HepG2 (cell line): ENCODE measurements at regions not wholly inside any gene's neighbourhood (a gene's known extent, or its start where the extent isn't known, plus 50 kb on each side); places are given as distances from the start of the nearest gene placed in this dataset.

Experiments
- EHMT2 ChIP-seq: fragments of 200-600 bp; sonication (generic); IDR thresholded peaks from 2 replicates; pipeline ENCODE4 v1.7.0; 2017; ENCODE audit warnings: antibody characterized with exemption, low read depth, low read length, borderline replicate concordance
- FOXP1 ChIP-seq, 2 experiments: fragments of 450-650 bp in 1 of 2; IDR thresholded peaks; 2 replicates each; pipeline ENCODE4 v1.6.1; 2017 to 2018; ENCODE audit warnings: antibody characterized with exemption in 1 of 2
- GATAD2A ChIP-seq: IDR thresholded peaks from 2 replicates; pipeline ENCODE4 v1.6.1; 2016
- HOXA7 ChIP-seq: sonication (generic); formaldehyde crosslinking; IDR thresholded peaks from 2 replicates; pipeline ENCODE4 v1.8.1; 2022; ENCODE audit warnings: mild to moderate bottlenecking, missing genetic modification reagents, moderate library complexity
- NR2F6 ChIP-seq, 2 experiments: IDR thresholded peaks; 2 replicates each; pipeline ENCODE4 v1.6.1; 2016; ENCODE audit warnings: antibody characterized with exemption in 1 of 2, mild to moderate bottlenecking in 1 of 2
- RBM22 ChIP-seq: fragments of 200-400 bp; formaldehyde crosslinking; optimal IDR thresholded peaks from 2 replicates; pipeline ENCODE3; 2017; ENCODE audit warnings: mild to moderate bottlenecking, low read length, moderate library complexity
- SAP130 ChIP-seq: IDR thresholded peaks from 2 replicates; pipeline ENCODE4 v1.6.1; 2016; ENCODE audit warnings: low read depth
- SRSF4 ChIP-seq: fragments of 200-400 bp; formaldehyde crosslinking; IDR thresholded peaks from one replicate; pipeline ENCODE4 v1.6.1; 2018; ENCODE audit warnings: mild to moderate bottlenecking, low read depth, low read length, moderate library complexity; ENCODE audit not compliant: poor library complexity, severe bottlenecking
- ZNF224 ChIP-seq: sonication (generic); formaldehyde crosslinking; IDR thresholded peaks from 2 replicates; pipeline ENCODE4 v1.5.0; 2020; ENCODE audit warnings: mild to moderate bottlenecking, missing genetic modification reagents
- ZNF235 ChIP-seq: sonication (generic); formaldehyde crosslinking; IDR thresholded peaks from 2 replicates; pipeline ENCODE4 v1.8.1; 2023; ENCODE audit warnings: mild to moderate bottlenecking, missing genetic modification reagents, borderline replicate concordance
- ZNF251 ChIP-seq: sonication (generic); formaldehyde crosslinking; IDR thresholded peaks from 2 replicates; pipeline ENCODE4 v1.9.0; 2021; ENCODE audit warnings: mild to moderate bottlenecking, missing genetic modification reagents
- ZNF256 ChIP-seq: sonication (generic); formaldehyde crosslinking; conservative IDR thresholded peaks from 2 replicates; pipeline ENCODE4 v1.4.0; 2020; ENCODE audit warnings: missing genetic modification reagents
- ZNF556 ChIP-seq: sonication (generic); formaldehyde crosslinking; IDR thresholded peaks from 2 replicates; pipeline ENCODE4 v1.4.0; 2020; ENCODE audit warnings: mild to moderate bottlenecking, missing genetic modification reagents, borderline replicate concordance
- TF ChIP-seq, protein P1 (sequence below): sonication (generic); formaldehyde crosslinking; conservative IDR thresholded peaks from 2 replicates; pipeline ENCODE4 v1.4.0; 2020; ENCODE audit warnings: mild to moderate bottlenecking, missing genetic modification reagents, moderate library complexity
- TF ChIP-seq, protein P2 (sequence below): sonication (generic); formaldehyde crosslinking; IDR thresholded peaks from 2 replicates; pipeline ENCODE4 v1.4.0; 2020; ENCODE audit warnings: mild to moderate bottlenecking, missing genetic modification reagents, borderline replicate concordance
- TF ChIP-seq, protein P3 (sequence below): IDR thresholded peaks from 2 replicates; pipeline ENCODE4 v1.6.1; 2018; ENCODE audit warnings: missing genetic modification reagents, mild to moderate bottlenecking, missing compliant biosample characterization
- TF ChIP-seq, protein P4 (sequence below): sonication (generic); formaldehyde crosslinking; IDR thresholded peaks from 2 replicates; pipeline ENCODE4 v1.8.0; 2022; ENCODE audit warnings: missing genetic modification reagents, mild to moderate bottlenecking, borderline replicate concordance

DNA sequence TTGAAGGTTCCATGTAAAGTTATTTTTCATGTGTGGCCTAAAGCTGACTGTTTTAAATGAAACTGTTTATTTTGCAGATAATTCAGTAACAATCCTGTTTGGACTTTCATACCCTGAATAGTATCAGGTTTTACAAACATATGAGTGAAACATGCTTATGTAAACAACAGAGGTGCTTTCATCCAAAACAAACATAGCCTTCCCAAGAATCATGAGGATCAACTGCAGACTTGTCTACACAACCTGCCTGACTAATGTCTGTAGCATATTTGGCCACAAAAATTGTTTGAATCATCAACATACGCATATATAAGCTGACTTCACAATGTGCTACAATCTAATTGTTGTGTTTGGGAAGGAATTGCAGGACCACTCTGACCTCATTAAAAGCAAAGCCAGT lies 190.4 kb downstream of the DIPK2A start (continued):
- TF ChIP-seq, protein P1, sequence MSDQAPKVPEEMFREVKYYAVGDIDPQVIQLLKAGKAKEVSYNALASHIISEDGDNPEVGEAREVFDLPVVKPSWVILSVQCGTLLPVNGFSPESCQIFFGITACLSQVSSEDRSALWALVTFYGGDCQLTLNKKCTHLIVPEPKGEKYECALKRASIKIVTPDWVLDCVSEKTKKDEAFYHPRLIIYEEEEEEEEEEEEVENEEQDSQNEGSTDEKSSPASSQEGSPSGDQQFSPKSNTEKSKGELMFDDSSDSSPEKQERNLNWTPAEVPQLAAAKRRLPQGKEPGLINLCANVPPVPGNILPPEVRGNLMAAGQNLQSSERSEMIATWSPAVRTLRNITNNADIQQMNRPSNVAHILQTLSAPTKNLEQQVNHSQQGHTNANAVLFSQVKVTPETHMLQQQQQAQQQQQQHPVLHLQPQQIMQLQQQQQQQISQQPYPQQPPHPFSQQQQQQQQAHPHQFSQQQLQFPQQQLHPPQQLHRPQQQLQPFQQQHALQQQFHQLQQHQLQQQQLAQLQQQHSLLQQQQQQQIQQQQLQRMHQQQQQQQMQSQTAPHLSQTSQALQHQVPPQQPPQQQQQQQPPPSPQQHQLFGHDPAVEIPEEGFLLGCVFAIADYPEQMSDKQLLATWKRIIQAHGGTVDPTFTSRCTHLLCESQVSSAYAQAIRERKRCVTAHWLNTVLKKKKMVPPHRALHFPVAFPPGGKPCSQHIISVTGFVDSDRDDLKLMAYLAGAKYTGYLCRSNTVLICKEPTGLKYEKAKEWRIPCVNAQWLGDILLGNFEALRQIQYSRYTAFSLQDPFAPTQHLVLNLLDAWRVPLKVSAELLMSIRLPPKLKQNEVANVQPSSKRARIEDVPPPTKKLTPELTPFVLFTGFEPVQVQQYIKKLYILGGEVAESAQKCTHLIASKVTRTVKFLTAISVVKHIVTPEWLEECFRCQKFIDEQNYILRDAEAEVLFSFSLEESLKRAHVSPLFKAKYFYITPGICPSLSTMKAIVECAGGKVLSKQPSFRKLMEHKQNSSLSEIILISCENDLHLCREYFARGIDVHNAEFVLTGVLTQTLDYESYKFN (CRISPR knock-in tag) = peak; percentile 85
- TF ChIP-seq ZNF235 (no peak), NR2F6 (IDR thresholded peaks at IDR 0.05) (0 out of 2 replicates have a peak, but pooled peaks have one; percentile 30), NR2F6 (CRISPR knock-in tag; IDR thresholded peaks at IDR 0.05) (no peak), SRSF4 (no peak), ZNF256 (CRISPR knock-in tag) (no peak), GATAD2A (peak; percentile 85), ZNF556 (CRISPR knock-in tag) (no peak), HOXA7 (no peak), RBM22 (no peak), ZNF224 (CRISPR knock-in tag) (no peak), FOXP1 (IDR thresholded peaks at IDR 0.05) (no peak; the same call in 1 of the 2 replicates), FOXP1 (CRISPR knock-in tag; IDR thresholded peaks at IDR 0.05) (peak; percentile 92), SAP130 (CRISPR knock-in tag) (peak; percentile 60), ZNF251 (no peak), EHMT2 (no peak)
- TF ChIP-seq, protein P2, sequence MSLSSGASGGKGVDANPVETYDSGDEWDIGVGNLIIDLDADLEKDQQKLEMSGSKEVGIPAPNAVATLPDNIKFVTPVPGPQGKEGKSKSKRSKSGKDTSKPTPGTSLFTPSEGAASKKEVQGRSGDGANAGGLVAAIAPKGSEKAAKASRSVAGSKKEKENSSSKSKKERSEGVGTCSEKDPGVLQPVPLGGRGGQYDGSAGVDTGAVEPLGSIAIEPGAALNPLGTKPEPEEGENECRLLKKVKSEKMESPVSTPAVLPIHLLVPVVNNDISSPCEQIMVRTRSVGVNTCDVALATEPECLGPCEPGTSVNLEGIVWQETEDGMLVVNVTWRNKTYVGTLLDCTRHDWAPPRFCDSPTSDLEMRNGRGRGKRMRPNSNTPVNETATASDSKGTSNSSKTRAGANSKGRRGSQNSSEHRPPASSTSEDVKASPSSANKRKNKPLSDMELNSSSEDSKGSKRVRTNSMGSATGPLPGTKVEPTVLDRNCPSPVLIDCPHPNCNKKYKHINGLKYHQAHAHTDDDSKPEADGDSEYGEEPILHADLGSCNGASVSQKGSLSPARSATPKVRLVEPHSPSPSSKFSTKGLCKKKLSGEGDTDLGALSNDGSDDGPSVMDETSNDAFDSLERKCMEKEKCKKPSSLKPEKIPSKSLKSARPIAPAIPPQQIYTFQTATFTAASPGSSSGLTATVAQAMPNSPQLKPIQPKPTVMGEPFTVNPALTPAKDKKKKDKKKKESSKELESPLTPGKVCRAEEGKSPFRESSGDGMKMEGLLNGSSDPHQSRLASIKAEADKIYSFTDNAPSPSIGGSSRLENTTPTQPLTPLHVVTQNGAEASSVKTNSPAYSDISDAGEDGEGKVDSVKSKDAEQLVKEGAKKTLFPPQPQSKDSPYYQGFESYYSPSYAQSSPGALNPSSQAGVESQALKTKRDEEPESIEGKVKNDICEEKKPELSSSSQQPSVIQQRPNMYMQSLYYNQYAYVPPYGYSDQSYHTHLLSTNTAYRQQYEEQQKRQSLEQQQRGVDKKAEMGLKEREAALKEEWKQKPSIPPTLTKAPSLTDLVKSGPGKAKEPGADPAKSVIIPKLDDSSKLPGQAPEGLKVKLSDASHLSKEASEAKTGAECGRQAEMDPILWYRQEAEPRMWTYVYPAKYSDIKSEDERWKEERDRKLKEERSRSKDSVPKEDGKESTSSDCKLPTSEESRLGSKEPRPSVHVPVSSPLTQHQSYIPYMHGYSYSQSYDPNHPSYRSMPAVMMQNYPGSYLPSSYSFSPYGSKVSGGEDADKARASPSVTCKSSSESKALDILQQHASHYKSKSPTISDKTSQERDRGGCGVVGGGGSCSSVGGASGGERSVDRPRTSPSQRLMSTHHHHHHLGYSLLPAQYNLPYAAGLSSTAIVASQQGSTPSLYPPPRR (CRISPR knock-in tag) = peak; percentile 78; the same call in 1 of the 2 replicates
- TF ChIP-seq, protein P3, sequence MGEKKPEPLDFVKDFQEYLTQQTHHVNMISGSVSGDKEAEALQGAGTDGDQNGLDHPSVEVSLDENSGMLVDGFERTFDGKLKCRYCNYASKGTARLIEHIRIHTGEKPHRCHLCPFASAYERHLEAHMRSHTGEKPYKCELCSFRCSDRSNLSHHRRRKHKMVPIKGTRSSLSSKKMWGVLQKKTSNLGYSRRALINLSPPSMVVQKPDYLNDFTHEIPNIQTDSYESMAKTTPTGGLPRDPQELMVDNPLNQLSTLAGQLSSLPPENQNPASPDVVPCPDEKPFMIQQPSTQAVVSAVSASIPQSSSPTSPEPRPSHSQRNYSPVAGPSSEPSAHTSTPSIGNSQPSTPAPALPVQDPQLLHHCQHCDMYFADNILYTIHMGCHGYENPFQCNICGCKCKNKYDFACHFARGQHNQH (CRISPR knock-in tag) = peak; percentile 50; the same call in 1 of the 2 replicates
- TF ChIP-seq, protein P4, sequence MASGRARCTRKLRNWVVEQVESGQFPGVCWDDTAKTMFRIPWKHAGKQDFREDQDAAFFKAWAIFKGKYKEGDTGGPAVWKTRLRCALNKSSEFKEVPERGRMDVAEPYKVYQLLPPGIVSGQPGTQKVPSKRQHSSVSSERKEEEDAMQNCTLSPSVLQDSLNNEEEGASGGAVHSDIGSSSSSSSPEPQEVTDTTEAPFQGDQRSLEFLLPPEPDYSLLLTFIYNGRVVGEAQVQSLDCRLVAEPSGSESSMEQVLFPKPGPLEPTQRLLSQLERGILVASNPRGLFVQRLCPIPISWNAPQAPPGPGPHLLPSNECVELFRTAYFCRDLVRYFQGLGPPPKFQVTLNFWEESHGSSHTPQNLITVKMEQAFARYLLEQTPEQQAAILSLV = no peak
